ENCODE measurements at regions not wholly inside any gene's neighbourhood (a gene's known extent, or its start where the extent isn't known, plus 50 kb on each side); places are given as distances from the start of the nearest gene placed in this dataset.

- TF ChIP-seq CTCF (IDR thresholded peaks at IDR 0.05; ENCODE audit: low read depth, low read length) = no peak
Observed at GRCh38 chr13:31891472-31891871, 140.1 kb upstream of the FRY start.

GRCh38 chr13:31894931-31895330, 136.6 kb upstream of the FRY start:
- no peak for DNase-seq (ENCODE audit: extremely low read depth, low read depth)
- TF ChIP-seq CTCF (IDR thresholded peaks at IDR 0.05; ENCODE audit: low read depth, low read length) = no peak

More at GRCh38 chr13:31891472-31891871, 140.1 kb upstream of the FRY start:
- DNase-seq (ENCODE audit: extremely low read depth, low read depth) = no peak

GRCh38 chr13:31895691-31896090, 135.9 kb upstream of the FRY start:
- DNase-seq (ENCODE audit: extremely low read depth, low read depth) = no peak

GRCh38 chr13:31896427-31896826, 135.1 kb upstream of the FRY start:
- no peak for DNase-seq (ENCODE audit: extremely low read depth, low read depth)
- TF ChIP-seq CTCF (IDR thresholded peaks at IDR 0.05; ENCODE audit: low read depth, low read length) = no peak

More at GRCh38 chr13:31895691-31896090, 135.9 kb upstream of the FRY start:
- no peak for TF ChIP-seq CTCF (IDR thresholded peaks at IDR 0.05; ENCODE audit: low read depth, low read length)

- no peak for DNase-seq (ENCODE audit: extremely low read depth, low read depth)
- no peak for TF ChIP-seq CTCF (IDR thresholded peaks at IDR 0.05; ENCODE audit: low read depth, low read length)
Observed at GRCh38 chr13:31898378-31899071, 133.0 kb upstream of the FRY start.

GRCh38 chr13:31901985-31902384, 129.6 kb upstream of the FRY start:
- no peak for TF ChIP-seq CTCF (IDR thresholded peaks at IDR 0.05; ENCODE audit: low read depth, low read length)
- DNase-seq (ENCODE audit: extremely low read depth, low read depth) = no peak

- DNase-seq (ENCODE audit: extremely low read depth, low read depth) = no peak
- TF ChIP-seq CTCF (IDR thresholded peaks at IDR 0.05; ENCODE audit: low read depth, low read length) = no peak
Observed at GRCh38 chr13:31903111-31903815, 128.3 kb upstream of the FRY start.
